ENCODE measurements at regions not wholly inside any gene's neighbourhood (a gene's known extent, or its start where the extent isn't known, plus 50 kb on each side); places are given as distances from the start of the nearest gene placed in this dataset.

GRCh38 chr16:87094556-87094865 is 222.7 kb downstream of the C16orf95 start:
- TF ChIP-seq, protein P1, sequence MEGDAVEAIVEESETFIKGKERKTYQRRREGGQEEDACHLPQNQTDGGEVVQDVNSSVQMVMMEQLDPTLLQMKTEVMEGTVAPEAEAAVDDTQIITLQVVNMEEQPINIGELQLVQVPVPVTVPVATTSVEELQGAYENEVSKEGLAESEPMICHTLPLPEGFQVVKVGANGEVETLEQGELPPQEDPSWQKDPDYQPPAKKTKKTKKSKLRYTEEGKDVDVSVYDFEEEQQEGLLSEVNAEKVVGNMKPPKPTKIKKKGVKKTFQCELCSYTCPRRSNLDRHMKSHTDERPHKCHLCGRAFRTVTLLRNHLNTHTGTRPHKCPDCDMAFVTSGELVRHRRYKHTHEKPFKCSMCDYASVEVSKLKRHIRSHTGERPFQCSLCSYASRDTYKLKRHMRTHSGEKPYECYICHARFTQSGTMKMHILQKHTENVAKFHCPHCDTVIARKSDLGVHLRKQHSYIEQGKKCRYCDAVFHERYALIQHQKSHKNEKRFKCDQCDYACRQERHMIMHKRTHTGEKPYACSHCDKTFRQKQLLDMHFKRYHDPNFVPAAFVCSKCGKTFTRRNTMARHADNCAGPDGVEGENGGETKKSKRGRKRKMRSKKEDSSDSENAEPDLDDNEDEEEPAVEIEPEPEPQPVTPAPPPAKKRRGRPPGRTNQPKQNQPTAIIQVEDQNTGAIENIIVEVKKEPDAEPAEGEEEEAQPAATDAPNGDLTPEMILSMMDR (IDR thresholded peaks at IDR 0.05), result no peak
- Histone ChIP-seq H3K4me3 (no peak overlapping the region), H3K27ac (no peak overlapping the region), H3K36me3 (no peaks in the 10 kb centered on the region), H3K27me3 (replicated peaks; ENCODE audit: insufficient read depth) (no peaks in the 10 kb centered on the region), H3K9me3 (no peaks in the 10 kb centered on the region), H3K4me1 (ENCODE audit: control insufficient read depth in 1 of 2, low read depth in 2 of 2) (no peaks in the 10 kb centered on the region)
- DNase-seq (ENCODE audit: low spot score) (no peak), ATAC-seq (ENCODE audit: insufficient number of reproducible peaks, low FRiP score, low read depth) (no peak)

GRCh38 chr16:87095271-87095670 is 221.9 kb downstream of the C16orf95 start:
- TF ChIP-seq, protein P1 (IDR thresholded peaks at IDR 0.05), result no peak
- Histone ChIP-seq H3K4me3 (no peak overlapping the region), H3K27ac (no peak overlapping the region), H3K9me3 (no peaks in the 10 kb centered on the region), H3K27me3 (replicated peaks; ENCODE audit: insufficient read depth) (no peaks in the 10 kb centered on the region), H3K36me3 (no peaks in the 10 kb centered on the region), H3K4me1 (ENCODE audit: control insufficient read depth in 1 of 2, low read depth in 2 of 2) (no peaks in the 10 kb centered on the region)
- no peak for ATAC-seq (ENCODE audit: insufficient number of reproducible peaks, low FRiP score, low read depth)
- DNase-seq (ENCODE audit: low spot score), result no peak

DNA sequence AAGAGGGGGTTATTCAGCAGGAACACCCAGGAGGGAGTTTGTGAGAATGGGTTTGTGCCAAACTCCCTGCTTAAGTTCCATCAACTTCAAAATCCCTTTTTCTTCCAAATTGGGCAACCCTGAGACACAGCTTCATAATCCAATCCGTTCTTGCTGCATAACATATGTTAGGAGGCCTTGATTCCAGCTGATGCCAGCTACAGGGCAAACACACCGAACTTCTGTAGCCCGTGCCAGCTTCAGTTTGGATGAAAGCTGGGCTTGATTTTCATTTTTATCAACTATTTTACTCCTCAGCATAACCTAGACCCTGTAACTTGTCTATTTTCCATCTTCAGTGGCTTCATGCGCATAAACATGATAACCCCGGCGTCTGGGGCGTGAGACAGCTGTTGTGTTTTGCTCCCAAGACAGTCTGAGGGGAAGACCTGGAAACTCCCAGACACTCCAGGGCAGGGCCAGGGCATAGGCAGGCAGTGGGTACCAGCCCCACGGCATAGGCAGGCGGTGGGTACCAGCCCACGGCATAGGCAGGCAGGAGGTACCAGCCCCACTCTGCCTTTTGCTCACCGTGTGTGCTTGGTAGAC is 220.4 kb downstream of the C16orf95 start:
- Histone ChIP-seq H3K4me1 (ENCODE audit: control insufficient read depth in 1 of 2, low read depth in 2 of 2) (no peaks in the 10 kb centered on the region), H3K27me3 (replicated peaks; ENCODE audit: insufficient read depth) (no peaks in the 10 kb centered on the region), H3K4me3 (no peak overlapping the region), H3K27ac (no peak overlapping the region), H3K36me3 (no peaks in the 10 kb centered on the region), H3K9me3 (no peaks in the 10 kb centered on the region)
- TF ChIP-seq, protein P1 (IDR thresholded peaks at IDR 0.05), result no peak
- ATAC-seq (ENCODE audit: insufficient number of reproducible peaks, low FRiP score, low read depth) (no peak), DNase-seq (ENCODE audit: low spot score) (no peak)

DNA sequence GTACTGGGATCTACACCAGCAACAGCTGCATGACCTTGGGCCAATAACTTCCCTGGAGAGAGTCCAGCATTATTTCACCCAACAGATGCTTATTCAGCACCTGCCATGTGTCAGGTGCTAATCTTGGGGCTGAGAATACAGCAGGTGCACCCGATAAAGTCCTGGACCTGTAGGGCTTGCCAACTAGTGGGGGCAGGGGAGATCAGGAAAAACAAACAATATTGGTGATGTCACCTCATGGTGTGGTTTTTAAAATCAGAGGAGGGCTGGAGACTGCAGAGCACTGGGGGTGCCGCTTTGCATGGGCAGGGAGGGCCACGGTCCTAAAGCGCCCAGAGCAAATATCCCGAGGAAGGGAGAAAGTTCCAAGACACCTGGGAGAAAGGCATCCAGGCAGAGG is 218.8 kb downstream of the C16orf95 start:
- TF ChIP-seq, protein P1 (IDR thresholded peaks at IDR 0.05), result no peak
- H3K9me3 ChIP-seq, result no peaks in the 10 kb centered on the region
- ATAC-seq (ENCODE audit: insufficient number of reproducible peaks, low FRiP score, low read depth) (no peak), DNase-seq (ENCODE audit: low spot score) (no peak)
- H3K27me3 ChIP-seq (replicated peaks; ENCODE audit: insufficient read depth), result no peaks in the 10 kb centered on the region
- no peak overlapping the region for H3K4me3 ChIP-seq
- H3K36me3 ChIP-seq, result no peaks in the 10 kb centered on the region
- H3K4me1 ChIP-seq (ENCODE audit: control insufficient read depth in 1 of 2, low read depth in 2 of 2), result peaks cover 0 to 8% of the 10 kb centered on the region in 2 donors
- H3K27ac ChIP-seq, result no peak overlapping the region

DNA sequence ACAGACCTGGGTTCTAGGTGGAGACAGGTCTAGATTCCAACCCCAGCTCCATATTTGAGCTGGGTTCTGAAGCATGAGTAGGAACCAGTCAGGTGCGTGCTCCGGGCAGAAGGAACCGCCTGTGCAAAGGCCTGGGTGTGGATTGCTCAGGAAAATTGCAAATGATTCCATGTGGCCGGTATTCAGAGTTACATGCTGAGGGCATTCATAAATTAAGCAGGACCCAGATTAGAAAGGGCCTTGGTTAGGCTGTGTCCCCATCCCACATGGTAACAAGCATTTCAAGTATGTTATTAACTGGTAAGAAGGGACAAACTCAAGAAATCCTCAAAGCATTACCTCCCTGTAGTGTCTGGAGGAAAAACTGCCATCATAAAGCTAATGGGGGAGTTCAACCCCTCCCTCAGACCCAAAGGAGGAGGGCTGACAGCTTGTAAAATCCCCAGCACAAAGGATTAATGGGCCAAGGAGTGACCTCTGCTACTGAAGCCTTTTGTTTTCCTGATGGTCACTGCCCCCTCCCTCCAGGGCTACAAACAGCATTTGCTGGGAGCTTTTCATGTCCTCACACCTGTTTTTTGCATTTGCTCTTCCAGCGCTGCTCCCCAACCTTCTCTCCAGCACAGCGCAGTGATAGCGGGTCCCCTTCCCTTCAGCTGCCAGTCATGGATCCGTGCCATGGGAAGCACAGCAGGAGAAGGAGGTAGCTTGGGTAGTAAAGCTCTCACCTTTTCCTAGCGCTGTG is 218.0 kb downstream of the C16orf95 start:
- Histone ChIP-seq H3K36me3 (no peaks in the 10 kb centered on the region), H3K4me3 (no peak overlapping the region), H3K9me3 (no peaks in the 10 kb centered on the region), H3K4me1 (ENCODE audit: control insufficient read depth in 1 of 2, low read depth in 2 of 2) (peaks cover 0 to 8% of the 10 kb centered on the region in 2 donors), H3K27me3 (replicated peaks; ENCODE audit: insufficient read depth) (no peaks in the 10 kb centered on the region), H3K27ac (no peak overlapping the region)
- TF ChIP-seq, protein P1 (IDR thresholded peaks at IDR 0.05), result no peak
- ATAC-seq (ENCODE audit: insufficient number of reproducible peaks, low FRiP score, low read depth) (no peak), DNase-seq (ENCODE audit: low spot score) (no peak)

Measured in thoracic aorta (tissue), 2 donors.